H9 (cell line): ENCODE measurements at regions not wholly inside any gene's neighbourhood (a gene's known extent, or its start where the extent isn't known, plus 50 kb on each side); places are given as distances from the start of the nearest gene placed in this dataset.

Source experiments
- DNase-seq: peaks from one replicate; pipeline ENCODE4 v3.0.0-alpha.2; 2017
- H2AFZ ChIP-seq: one replicate; pipeline ENCODE4 v1.6.1; 2013; ENCODE audit warnings: mild to moderate bottlenecking, low read length, control low read depth, moderate library complexity
- H2AK5ac ChIP-seq: 2 replicates; pipeline ENCODE4 v1.6.1; 2013; ENCODE audit warnings: low read length, control low read depth, mixed read lengths; ENCODE audit not compliant: insufficient read length
- H2BK120ac ChIP-seq: one replicate; pipeline ENCODE4 v1.6.1; 2013; ENCODE audit warnings: low read depth, mild to moderate bottlenecking, low read length, control low read depth, inconsistent platforms; ENCODE audit not compliant: poor library complexity, severe bottlenecking
- H2BK12ac ChIP-seq: 2 replicates; pipeline ENCODE4 v1.6.1; 2013; ENCODE audit warnings: low read length, control low read depth, mixed read lengths, low read depth; ENCODE audit not compliant: insufficient read length
- H2BK15ac ChIP-seq: 2 replicates; pipeline ENCODE4 v1.6.1; 2013; ENCODE audit warnings: low read depth, low read length, control low read depth
- H2BK20ac ChIP-seq: one replicate; pipeline ENCODE4 v1.6.1; 2013; ENCODE audit warnings: low read depth, mild to moderate bottlenecking, low read length, control low read depth, inconsistent platforms; ENCODE audit not compliant: poor library complexity, severe bottlenecking
- H2BK5ac ChIP-seq: 2 replicates; pipeline ENCODE4 v1.6.1; 2013; ENCODE audit warnings: low read length, control low read depth, mixed read lengths; ENCODE audit not compliant: insufficient read length
- H3K14ac ChIP-seq: 2 replicates; pipeline ENCODE4 v1.6.1; 2013; ENCODE audit warnings: low read length, control low read depth; ENCODE audit not compliant: insufficient read depth
- H3K18ac ChIP-seq: 2 replicates; pipeline ENCODE4 v1.6.1; 2013; ENCODE audit warnings: low read depth, mild to moderate bottlenecking, mixed read lengths, low read length, control low read depth; ENCODE audit not compliant: insufficient read length
- H3K23ac ChIP-seq: 2 replicates; pipeline ENCODE4 v1.6.1; 2013; ENCODE audit warnings: low read length, control low read depth, mixed read lengths, low read depth; ENCODE audit not compliant: insufficient read length
- H3K23me2 ChIP-seq: 2 replicates; pipeline ENCODE4 v1.6.1; 2013; ENCODE audit warnings: low read depth, mild to moderate bottlenecking, mixed read lengths, low read length, control low read depth; ENCODE audit not compliant: insufficient read length, poor library complexity, severe bottlenecking
- H3K27ac ChIP-seq: 2 replicates; pipeline ENCODE4 v1.5.1; 2013; ENCODE audit warnings: low read length, control low read depth, mixed read lengths, low read depth; ENCODE audit not compliant: insufficient read length
- H3K27me3 ChIP-seq: 2 replicates; pipeline ENCODE4 v1.6.1; 2013; ENCODE audit warnings: low read length, control low read depth, inconsistent platforms; ENCODE audit not compliant: insufficient read depth
- H3K4ac ChIP-seq: 2 replicates; pipeline ENCODE4 v1.6.1; 2013; ENCODE audit warnings: low read depth, mild to moderate bottlenecking, control low read depth, inconsistent platforms, low read length, moderate library complexity
- H3K4me1 ChIP-seq: 2 replicates; pipeline ENCODE4 v1.6.1; 2013; ENCODE audit warnings: low read length, control low read depth, inconsistent platforms; ENCODE audit not compliant: insufficient read depth
- H3K4me2 ChIP-seq: 2 replicates; pipeline ENCODE4 v1.6.1; 2013; ENCODE audit warnings: low read length, control low read depth, mixed read lengths; ENCODE audit not compliant: insufficient read length, insufficient read depth
- H3K56ac ChIP-seq: 2 replicates; pipeline ENCODE4 v1.6.1; 2013; ENCODE audit warnings: low read depth, mild to moderate bottlenecking, mixed read lengths, low read length, control low read depth; ENCODE audit not compliant: insufficient read length
- H3K79me1 ChIP-seq: 2 replicates; pipeline ENCODE4 v1.6.1; 2013; ENCODE audit warnings: low read depth, mild to moderate bottlenecking, moderate library complexity, low read length, control low read depth, inconsistent platforms; ENCODE audit not compliant: insufficient read depth, poor library complexity, severe bottlenecking
- H3K79me2 ChIP-seq: 2 replicates; pipeline ENCODE4 v1.6.1; 2013; ENCODE audit warnings: low read length, control low read depth, inconsistent platforms; ENCODE audit not compliant: insufficient read depth
- H3K9ac ChIP-seq: 2 replicates; pipeline ENCODE4 v1.6.1; 2013; ENCODE audit warnings: low read length, control low read depth, mixed read lengths; ENCODE audit not compliant: insufficient read length; ENCODE audit errors: extremely low read depth
- H3K9me3 ChIP-seq: one replicate; pipeline ENCODE4 v1.6.1; 2013; ENCODE audit warnings: low read depth, low read length, inconsistent platforms; ENCODE audit not compliant: control insufficient read depth
- H3T11ph ChIP-seq: one replicate; pipeline ENCODE4 v1.6.1; 2013; ENCODE audit warnings: mild to moderate bottlenecking, low read length, control low read depth, inconsistent platforms
- H4K20me1 ChIP-seq: one replicate; pipeline ENCODE4 v1.6.1; 2013; ENCODE audit not compliant: control insufficient read depth, insufficient read length, insufficient read depth
- H4K5ac ChIP-seq: 2 replicates; pipeline ENCODE4 v1.6.1; 2013; ENCODE audit warnings: low read depth, mild to moderate bottlenecking, mixed read lengths, low read length, control low read depth; ENCODE audit not compliant: insufficient read length
- H4K8ac ChIP-seq: replicated peaks from 2 replicates; pipeline ENCODE4 v1.6.1; 2013; ENCODE audit warnings: low read length, control low read depth, mixed read lengths, low read depth; ENCODE audit not compliant: insufficient read length
- H4K91ac ChIP-seq: 2 replicates; pipeline ENCODE4 v1.6.1; 2013; ENCODE audit warnings: low read depth, mild to moderate bottlenecking, moderate library complexity, mixed read lengths, low read length, control low read depth; ENCODE audit not compliant: insufficient read length
- H3K27ac Mint-ChIP-seq, 3 experiments: 2 replicates in 2 of 3; 3 replicates in 1 of 3; pipeline ENCODE4 v1.8.0; 2020 to 2021; ENCODE audit warnings: mixed read lengths in 3 of 3, mild to moderate bottlenecking in 1 of 3, moderate library complexity in 1 of 3
- H3K27me3 Mint-ChIP-seq: 2 replicates; pipeline ENCODE4 v1.8.0; 2021; ENCODE audit warnings: low read depth, mild to moderate bottlenecking, moderate library complexity, mixed read lengths
- H3K36me3 Mint-ChIP-seq, 3 experiments: 2 replicates in 2 of 3; 3 replicates in 1 of 3; pipeline ENCODE4 v1.8.0; 2020 to 2021; ENCODE audit warnings: low read depth in 3 of 3, mixed read lengths in 3 of 3; ENCODE audit not compliant: insufficient read depth in 1 of 3
- H3K4me1 Mint-ChIP-seq, 2 experiments: 2 replicates each; pipeline ENCODE4 v1.8.0; 2020; ENCODE audit warnings: mixed read lengths in 2 of 2
- H3K4me3 Mint-ChIP-seq, 2 experiments: 2 replicates in 1 of 2; 3 replicates in 1 of 2; pipeline ENCODE4 v1.8.0; 2020 to 2021; ENCODE audit warnings: mild to moderate bottlenecking in 2 of 2, mixed read lengths in 2 of 2, moderate library complexity in 1 of 2
- H3K9me3 Mint-ChIP-seq, 2 experiments: 2 replicates in 1 of 2; 3 replicates in 1 of 2; pipeline ENCODE4 v1.8.0; 2020; ENCODE audit warnings: mild to moderate bottlenecking in 2 of 2, mixed read lengths in 2 of 2, moderate library complexity in 1 of 2
- WGBS: extraction: QIAGEN DNeasy Blood & Tissue Kit; methylation state at CpG from one replicate; pipeline ENCODE4 v1.1.7; 2013; ENCODE audit warnings: missing lambda C conversion rate, low lambda C conversion rate, mixed read lengths; ENCODE audit not compliant: insufficient read length; ENCODE audit errors: extremely low coverage; 5-methylcytosine and 5-hydroxymethylcytosine counted together
- TF ChIP-seq, protein P1 (sequence below): fragments of 200-600 bp; sonication (generic); conservative IDR thresholded peaks from 3 replicates; pipeline ENCODE4 v1.8.0; 2021; ENCODE audit warnings: antibody characterized with exemption, mild to moderate bottlenecking

DNA sequence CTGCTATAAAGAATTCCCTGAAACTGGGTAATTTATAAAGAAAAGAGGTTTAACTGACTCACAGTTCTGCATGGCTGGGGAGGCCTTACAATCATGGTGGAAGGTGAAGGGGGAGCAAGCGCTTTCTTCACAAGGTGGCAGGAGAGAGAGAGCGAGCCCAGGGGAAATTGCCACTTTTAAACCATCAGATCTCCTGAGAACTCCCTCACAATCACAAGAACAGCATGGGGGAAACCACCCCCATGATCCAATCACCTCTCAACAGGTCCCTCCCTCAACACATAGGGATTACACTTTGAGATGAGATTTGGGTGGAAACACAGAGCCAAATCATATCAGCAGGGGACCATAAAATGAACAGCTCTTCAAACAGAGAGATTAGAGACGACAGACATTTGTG, 198.6 kb downstream of the MAGEB5 start:
- Mint-ChIP-seq H3K27me3 (no peaks in the 10 kb centered on the region), H3K4me1 (no peaks in the 10 kb centered on the region), H3K27ac (no peak overlapping the region), H3K36me3 (peaks cover 6 to 14% (median 9%) of the 10 kb centered on the region in 3 experiments; a peak in 6 of 7 replicates), H3K9me3 (peaks cover 66 to 77% of the 10 kb centered on the region in 2 experiments), H3K4me3 (no peak overlapping the region)
- H3T11ph ChIP-seq, result no peak overlapping the region
- no peak overlapping the region for H4K5ac ChIP-seq
- no peaks in the 10 kb centered on the region for H3K9me3 ChIP-seq
- no peak overlapping the region for H4K91ac ChIP-seq
- no peak overlapping the region for H2BK120ac ChIP-seq
- no peak overlapping the region for H2BK5ac ChIP-seq
- no peak overlapping the region for H2BK20ac ChIP-seq
- no peaks in the 10 kb centered on the region; the same call in 1 of the 2 replicates for H3K4me1 ChIP-seq
- H3K56ac ChIP-seq, result no peak overlapping the region
- H3K23me2 ChIP-seq, result no peaks in the 10 kb centered on the region
- no peak overlapping the region for H2BK15ac ChIP-seq
- WGBS, result no CpG with 5 or more reads among the region's 3 CpGs
- H3K14ac ChIP-seq, result no peak overlapping the region
- H3K79me2 ChIP-seq, result no peaks in the 10 kb centered on the region
- H3K79me1 ChIP-seq, result no peaks in the 10 kb centered on the region
- no peak for DNase-seq
- H2AK5ac ChIP-seq, result no peak overlapping the region
- no peak overlapping the region for H2BK12ac ChIP-seq
- H3K18ac ChIP-seq, result no peak overlapping the region
- TF ChIP-seq, protein P1, sequence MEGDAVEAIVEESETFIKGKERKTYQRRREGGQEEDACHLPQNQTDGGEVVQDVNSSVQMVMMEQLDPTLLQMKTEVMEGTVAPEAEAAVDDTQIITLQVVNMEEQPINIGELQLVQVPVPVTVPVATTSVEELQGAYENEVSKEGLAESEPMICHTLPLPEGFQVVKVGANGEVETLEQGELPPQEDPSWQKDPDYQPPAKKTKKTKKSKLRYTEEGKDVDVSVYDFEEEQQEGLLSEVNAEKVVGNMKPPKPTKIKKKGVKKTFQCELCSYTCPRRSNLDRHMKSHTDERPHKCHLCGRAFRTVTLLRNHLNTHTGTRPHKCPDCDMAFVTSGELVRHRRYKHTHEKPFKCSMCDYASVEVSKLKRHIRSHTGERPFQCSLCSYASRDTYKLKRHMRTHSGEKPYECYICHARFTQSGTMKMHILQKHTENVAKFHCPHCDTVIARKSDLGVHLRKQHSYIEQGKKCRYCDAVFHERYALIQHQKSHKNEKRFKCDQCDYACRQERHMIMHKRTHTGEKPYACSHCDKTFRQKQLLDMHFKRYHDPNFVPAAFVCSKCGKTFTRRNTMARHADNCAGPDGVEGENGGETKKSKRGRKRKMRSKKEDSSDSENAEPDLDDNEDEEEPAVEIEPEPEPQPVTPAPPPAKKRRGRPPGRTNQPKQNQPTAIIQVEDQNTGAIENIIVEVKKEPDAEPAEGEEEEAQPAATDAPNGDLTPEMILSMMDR, result no peak
- H2AFZ ChIP-seq, result no peak overlapping the region
- H3K9ac ChIP-seq, result no peak overlapping the region
- no peak overlapping the region for H3K4ac ChIP-seq
- no peak overlapping the region for H4K8ac ChIP-seq
- H3K27ac ChIP-seq, result no peak overlapping the region
- no peaks in the 10 kb centered on the region for H3K27me3 ChIP-seq
- H3K4me2 ChIP-seq, result no peak overlapping the region
- no peaks in the 10 kb centered on the region for H4K20me1 ChIP-seq
- no peak overlapping the region for H3K23ac ChIP-seq
